ENCODE measurements at regions not wholly inside any gene's neighbourhood (a gene's known extent, or its start where the extent isn't known, plus 50 kb on each side); places are given as distances from the start of the nearest gene placed in this dataset.

- TF ChIP-seq, protein P1, sequence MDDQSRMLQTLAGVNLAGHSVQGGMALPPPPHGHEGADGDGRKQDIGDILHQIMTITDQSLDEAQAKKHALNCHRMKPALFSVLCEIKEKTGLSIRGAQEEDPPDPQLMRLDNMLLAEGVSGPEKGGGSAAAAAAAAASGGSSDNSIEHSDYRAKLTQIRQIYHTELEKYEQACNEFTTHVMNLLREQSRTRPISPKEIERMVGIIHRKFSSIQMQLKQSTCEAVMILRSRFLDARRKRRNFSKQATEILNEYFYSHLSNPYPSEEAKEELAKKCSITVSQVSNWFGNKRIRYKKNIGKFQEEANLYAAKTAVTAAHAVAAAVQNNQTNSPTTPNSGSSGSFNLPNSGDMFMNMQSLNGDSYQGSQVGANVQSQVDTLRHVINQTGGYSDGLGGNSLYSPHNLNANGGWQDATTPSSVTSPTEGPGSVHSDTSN (IDR thresholded peaks at IDR 0.05) = no peak
- TF ChIP-seq CTCF (IDR thresholded peaks at IDR 0.05) = no peak
- no peak for TF ChIP-seq HOXA7 (CRISPR knock-in tag; IDR thresholded peaks at IDR 0.05)
Observed at GRCh38 chr13:83819156-83819555, 63.1 kb downstream of the SLITRK1 start.

All from A549 (cell line).